HepG2 (cell line): ENCODE measurements at regions not wholly inside any gene's neighbourhood (a gene's known extent, or its start where the extent isn't known, plus 50 kb on each side); places are given as distances from the start of the nearest gene placed in this dataset.

Source experiments
- CTCF ChIP-seq: sonication (generic); formaldehyde crosslinking; IDR thresholded peaks from 2 replicates; pipeline ENCODE4 v1.5.0; 2020; ENCODE audit warnings: mild to moderate bottlenecking, missing genetic modification reagents, moderate library complexity
- E2F5 ChIP-seq: sonication (generic); formaldehyde crosslinking; conservative IDR thresholded peaks from 2 replicates; pipeline ENCODE4 v1.4.0; 2020; ENCODE audit warnings: missing genetic modification reagents
- ZBTB3 ChIP-seq: sonication (generic); formaldehyde crosslinking; IDR thresholded peaks from 2 replicates; pipeline ENCODE4 v1.4.0; 2020; ENCODE audit warnings: low read depth, mild to moderate bottlenecking, moderate library complexity, missing genetic modification reagents, borderline replicate concordance

- TF ChIP-seq CTCF (CRISPR knock-in tag): no peak
- no peak for TF ChIP-seq ZBTB3 (CRISPR knock-in tag)
- TF ChIP-seq E2F5 (CRISPR knock-in tag): no peak
Observed at GRCh38 chr11:91326751-91327150, 897.9 kb upstream of the FAT3 start.
